Thyroid gland (tissue), 4 donors: ENCODE measurements at regions not wholly inside any gene's neighbourhood (a gene's known extent, or its start where the extent isn't known, plus 50 kb on each side); places are given as distances from the start of the nearest gene placed in this dataset.
A peak's percentile ranks its signal among the peaks of the same experiment; 100 is the strongest.

Source experiments
- DNase-seq, 2 donors: peaks; one replicate each; pipeline ENCODE4 v3.0.0-alpha.2; 2019
- H3K27ac ChIP-seq, 3 donors: fragments of 200-600 bp; sonication (generic); 1 replicate in 2 of 3; 2 replicates in 1 of 3; pipeline ENCODE4 v1.5.1; 2016 to 2019; ENCODE audit warnings: mild to moderate bottlenecking in 1 of 3, moderate library complexity in 1 of 3
- H3K27me3 ChIP-seq: fragments of 200-600 bp; sonication (generic); one replicate; pipeline ENCODE4 v1.5.1; 2019
- H3K36me3 ChIP-seq, 2 donors: fragments of 200-600 bp; sonication (generic); one replicate each; pipeline ENCODE4 v1.5.1; 2016 to 2019
- H3K4me1 ChIP-seq, 2 donors: fragments of 200-600 bp; sonication (generic); one replicate each; pipeline ENCODE4 v1.5.1; 2017 to 2019
- H3K4me3 ChIP-seq, 3 donors: fragments of 200-600 bp; sonication (generic); replicated peaks in 1 of 3; 1 replicate in 2 of 3; 2 replicates in 1 of 3; pipeline ENCODE4 v1.5.1; 2016; ENCODE audit warnings: mild to moderate bottlenecking in 1 of 3
- H3K9me3 ChIP-seq: fragments of 200-600 bp; sonication (generic); one replicate; pipeline ENCODE4 v1.5.1; 2017
- POLR2A ChIP-seq, 2 donors: fragments of 450-650 bp; IDR thresholded peaks; one replicate each; pipeline ENCODE4 v1.6.1; 2017; ENCODE audit warnings: antibody characterized with exemption in 2 of 2, mild to moderate bottlenecking in 2 of 2, moderate library complexity in 1 of 2
- WGBS, 2 donors: methylation state at CpG; one replicate each; pipeline ENCODE4 v1.1.5; 2017; 5-methylcytosine and 5-hydroxymethylcytosine counted together
- intact Hi-C: fragments of 100-400 bp; cut with DNase I; formaldehyde crosslinking; loops from one replicate; pipeline ENCODE4 v1.15.1; 2023
- TF ChIP-seq, protein P1 (sequence below), 6 experiments: fragments of 200-600 bp in 3 of 6; fragments of 450-650 bp in 3 of 6; sonication (generic) in 3 of 6; IDR thresholded peaks; one replicate each; pipeline ENCODE4 v1.5.1; 2016 to 2019; ENCODE audit warnings: antibody characterized with exemption in 6 of 6, mild to moderate bottlenecking in 2 of 6, inconsistent platforms in 1 of 6, moderate library complexity in 1 of 6

DNA sequence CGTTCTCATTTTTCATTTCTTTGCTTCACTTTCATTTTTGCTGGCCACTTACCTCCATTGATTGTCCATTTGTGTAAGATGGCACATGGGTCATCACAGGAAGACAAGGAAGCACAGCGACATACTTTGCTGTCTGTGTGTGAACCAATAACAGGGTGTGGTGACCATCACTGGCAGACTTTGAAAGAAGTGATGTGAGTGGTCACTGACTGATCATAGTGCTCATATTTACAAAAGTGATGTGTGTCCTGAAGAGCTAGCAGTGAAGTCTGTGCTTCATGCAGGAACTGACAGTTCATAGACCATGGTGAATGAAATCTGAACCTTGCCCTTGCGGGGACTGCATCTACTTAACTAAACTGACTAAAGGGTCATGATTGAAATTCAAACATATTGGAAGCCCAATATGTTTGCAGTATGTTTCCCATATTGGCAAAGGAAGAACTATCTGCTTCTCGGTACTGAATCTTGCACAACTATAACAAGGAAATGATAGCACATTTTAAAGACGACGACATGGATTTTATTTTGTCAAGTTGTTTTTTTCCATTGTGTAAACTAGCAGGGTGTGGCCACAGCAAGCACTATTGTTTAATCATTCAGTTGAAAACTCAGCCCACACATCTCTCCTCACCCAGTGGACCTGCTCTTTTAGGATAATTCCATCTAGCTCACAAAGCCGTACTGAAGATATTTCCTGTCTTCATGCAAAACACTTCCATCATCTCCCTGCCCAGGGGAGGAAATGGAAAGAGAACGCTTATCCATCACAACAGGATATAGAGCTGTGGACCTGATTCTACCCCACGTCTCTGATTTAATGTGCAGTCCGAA lies 232.0 kb upstream of the ANKRD55 start:
- no peaks in the 10 kb centered on the region for H3K27me3 ChIP-seq
- DNase-seq: no peak
- intact Hi-C loops: no loop called here
- WGBS, 2 donors: 61 to 69% methylated on average over 10 of the region's 10 CpGs
- H3K4me1 ChIP-seq: peaks cover 25 to 61% of the 10 kb centered on the region in 2 donors
- H3K27ac ChIP-seq: peak overlapping the region in 1 of 3 donors; percentile 77
- no peak overlapping the region for H3K4me3 ChIP-seq
- H3K9me3 ChIP-seq: no peaks in the 10 kb centered on the region
- TF ChIP-seq, protein P1, sequence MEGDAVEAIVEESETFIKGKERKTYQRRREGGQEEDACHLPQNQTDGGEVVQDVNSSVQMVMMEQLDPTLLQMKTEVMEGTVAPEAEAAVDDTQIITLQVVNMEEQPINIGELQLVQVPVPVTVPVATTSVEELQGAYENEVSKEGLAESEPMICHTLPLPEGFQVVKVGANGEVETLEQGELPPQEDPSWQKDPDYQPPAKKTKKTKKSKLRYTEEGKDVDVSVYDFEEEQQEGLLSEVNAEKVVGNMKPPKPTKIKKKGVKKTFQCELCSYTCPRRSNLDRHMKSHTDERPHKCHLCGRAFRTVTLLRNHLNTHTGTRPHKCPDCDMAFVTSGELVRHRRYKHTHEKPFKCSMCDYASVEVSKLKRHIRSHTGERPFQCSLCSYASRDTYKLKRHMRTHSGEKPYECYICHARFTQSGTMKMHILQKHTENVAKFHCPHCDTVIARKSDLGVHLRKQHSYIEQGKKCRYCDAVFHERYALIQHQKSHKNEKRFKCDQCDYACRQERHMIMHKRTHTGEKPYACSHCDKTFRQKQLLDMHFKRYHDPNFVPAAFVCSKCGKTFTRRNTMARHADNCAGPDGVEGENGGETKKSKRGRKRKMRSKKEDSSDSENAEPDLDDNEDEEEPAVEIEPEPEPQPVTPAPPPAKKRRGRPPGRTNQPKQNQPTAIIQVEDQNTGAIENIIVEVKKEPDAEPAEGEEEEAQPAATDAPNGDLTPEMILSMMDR (IDR thresholded peaks at IDR 0.05): no peak
- TF ChIP-seq POLR2A (IDR thresholded peaks at IDR 0.05): no peak
- H3K36me3 ChIP-seq: no peaks in the 10 kb centered on the region

DNA sequence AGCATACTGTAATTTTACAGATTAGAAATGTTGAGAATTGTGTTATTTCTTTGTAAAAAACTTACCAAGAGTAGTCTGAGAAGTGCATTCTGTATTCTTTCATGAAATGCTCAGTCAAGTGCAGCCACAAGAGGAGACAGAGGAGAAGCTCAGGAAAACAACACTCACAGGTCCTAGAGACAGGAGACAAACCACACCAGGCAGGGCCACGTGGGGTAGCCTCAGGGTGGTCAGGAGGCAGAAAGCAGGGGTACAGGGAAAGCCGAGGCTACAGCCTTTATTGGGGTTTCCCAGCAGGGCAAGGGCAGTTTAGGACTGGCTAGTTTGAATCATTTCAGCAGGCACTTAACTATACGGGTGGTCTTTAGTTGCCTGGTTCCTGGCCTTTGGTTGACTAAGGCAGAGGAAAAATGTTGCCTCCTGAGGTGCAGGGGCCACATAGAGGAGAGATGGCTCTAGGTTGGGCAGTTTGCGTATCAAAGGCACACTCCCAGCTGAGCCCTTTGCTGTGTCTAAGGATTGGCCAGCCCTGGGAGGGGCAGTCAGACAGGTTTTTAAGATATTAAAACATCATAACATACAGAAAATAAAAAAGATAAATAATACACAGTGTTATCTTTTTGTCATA lies 230.9 kb upstream of the ANKRD55 start:
- Histone ChIP-seq H3K27me3 (no peaks in the 10 kb centered on the region), H3K4me1 (peaks cover 26 to 61% of the 10 kb centered on the region in 2 donors), H3K27ac (peak overlapping the region; percentile 1 to 77 (median 55)), H3K4me3 (no peak overlapping the region), H3K36me3 (no peaks in the 10 kb centered on the region), H3K9me3 (no peaks in the 10 kb centered on the region)
- DNase-seq: peak; percentile 49 to 59
- no peak for TF ChIP-seq POLR2A (IDR thresholded peaks at IDR 0.05)
- TF ChIP-seq, protein P1 (IDR thresholded peaks at IDR 0.05): no peak
- WGBS, 2 donors: 56 to 61% methylated on average over 4 of the region's 4 CpGs
- intact Hi-C loops: no loop called here

DNA sequence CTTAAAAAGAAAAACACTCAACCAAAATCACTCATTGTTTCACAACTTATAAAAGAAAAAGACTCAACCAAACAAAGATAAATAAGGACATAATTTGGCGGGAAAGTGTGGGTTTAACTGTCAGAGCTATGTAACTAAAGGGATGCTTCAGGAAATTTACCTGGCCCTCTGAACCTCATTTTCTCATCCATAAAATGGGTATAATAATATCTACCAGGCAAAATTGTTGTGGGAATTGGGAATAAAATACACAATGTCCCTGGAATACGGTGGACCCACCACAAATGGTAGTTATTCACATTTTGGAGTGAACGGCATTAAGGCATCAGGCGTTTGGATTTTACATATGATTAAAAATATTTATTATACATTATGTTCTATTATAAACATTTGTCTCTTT lies 228.5 kb upstream of the ANKRD55 start:
- DNase-seq: no peak
- Histone ChIP-seq H3K4me1 (peaks cover 18 to 38% of the 10 kb centered on the region in 2 donors), H3K36me3 (no peaks in the 10 kb centered on the region), H3K9me3 (no peaks in the 10 kb centered on the region), H3K27me3 (no peaks in the 10 kb centered on the region), H3K27ac (no peak overlapping the region), H3K4me3 (no peak overlapping the region)
- 97 to 99% methylated on average over 4 of the region's 4 CpGs for WGBS, 2 donors
- TF ChIP-seq POLR2A (IDR thresholded peaks at IDR 0.05): no peak
- TF ChIP-seq, protein P1 (IDR thresholded peaks at IDR 0.05): no peak
- intact Hi-C loops: no loop called here

DNA sequence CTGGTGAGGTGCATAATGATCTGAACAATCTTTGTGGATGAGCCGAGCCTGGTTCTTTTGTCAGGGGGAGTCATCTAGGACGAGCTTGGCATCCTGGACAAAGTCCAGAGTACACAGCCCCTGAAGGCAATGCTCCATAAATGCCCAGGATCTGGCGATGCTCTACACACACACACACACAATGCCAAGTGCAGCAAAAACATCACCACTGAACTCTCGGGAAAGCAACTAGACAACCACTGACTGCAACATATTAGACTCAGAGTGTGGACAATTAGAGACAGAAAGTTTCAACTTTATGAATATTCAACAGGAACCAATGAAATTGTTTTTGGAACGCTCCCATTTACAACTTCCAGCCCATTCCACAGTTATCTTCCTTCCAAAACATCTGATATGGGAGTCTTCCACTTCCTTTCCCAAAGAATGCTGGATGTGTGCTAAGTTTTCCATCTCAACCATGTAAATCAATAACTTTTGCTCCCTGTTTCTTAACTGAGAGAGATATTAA lies 227.6 kb upstream of the ANKRD55 start:
- 18 to 30% methylated on average over 5 of the region's 5 CpGs for WGBS, 2 donors
- DNase-seq: peak in 1 of 2 donors; percentile 30
- TF ChIP-seq POLR2A (IDR thresholded peaks at IDR 0.05): no peak
- TF ChIP-seq, protein P1 (IDR thresholded peaks at IDR 0.05): no peak
- Histone ChIP-seq H3K4me1 (peaks cover 18 to 31% of the 10 kb centered on the region in 2 donors), H3K27ac (peak overlapping the region in 2 of 3 donors; percentile 39 to 47), H3K27me3 (no peaks in the 10 kb centered on the region), H3K9me3 (no peaks in the 10 kb centered on the region), H3K4me3 (no peak overlapping the region), H3K36me3 (no peaks in the 10 kb centered on the region)
- intact Hi-C loops: no loop called here

DNA sequence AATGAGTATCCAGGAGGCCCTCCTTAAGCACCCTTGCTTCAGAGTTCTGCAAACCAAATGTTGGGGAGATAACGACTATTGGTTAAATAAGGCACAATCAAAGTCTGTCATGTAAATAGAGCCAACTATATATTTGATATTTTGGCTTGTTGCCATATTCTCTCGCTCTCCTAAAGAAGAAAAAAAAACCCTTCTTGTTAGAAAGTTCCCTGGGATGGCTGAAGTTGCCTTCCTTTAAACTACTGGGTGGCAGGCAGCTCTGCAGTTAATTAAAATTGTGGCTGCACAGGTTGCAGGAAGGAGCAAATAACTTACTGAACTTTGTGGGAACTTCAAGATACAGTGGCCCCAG lies 227.0 kb upstream of the ANKRD55 start:
- WGBS, 2 donors: 44 to 58% methylated on average over 2 of the region's 2 CpGs
- DNase-seq: no peak

More for the DNA sequence above, 227.0 kb upstream of the ANKRD55 start:
- TF ChIP-seq, protein P1 (IDR thresholded peaks at IDR 0.05): no peak
- TF ChIP-seq POLR2A (IDR thresholded peaks at IDR 0.05): no peak
- Histone ChIP-seq H3K4me3 (no peak overlapping the region), H3K4me1 (peaks cover 18 to 25% of the 10 kb centered on the region in 2 donors), H3K27me3 (no peaks in the 10 kb centered on the region), H3K36me3 (no peaks in the 10 kb centered on the region), H3K27ac (peak overlapping the region in 1 of 3 donors; percentile 47), H3K9me3 (no peaks in the 10 kb centered on the region)
- intact Hi-C loops: no loop called here
